HCT116 (cell line): ENCODE measurements at regions not wholly inside any gene's neighbourhood (a gene's known extent, or its start where the extent isn't known, plus 50 kb on each side); places are given as distances from the start of the nearest gene placed in this dataset.

Experiments
- ATAC-seq: fragments of 200-7000 bp; cut with Tn5 transposase; 2 replicates; pipeline ENCODE4 v1.9.1; 2020; ENCODE audit warnings: mild to moderate bottlenecking, moderate library complexity
- BruUV-seq: library from RNA; stranded (reverse); fragments of 400-500 nt; replicated peaks from 2 replicates; lab custom pipeline; 2021; lab: Mats Ljungman, UMichigan
- CTCF ChIA-PET: fragments of 300-600 bp; sonication (Branson Sonifier 250); formaldehyde crosslinking; loops from one replicate; lab custom pipeline; 2021; ENCODE audit warnings: antibody characterized with exemption; lab: Charles Lee
- POLR2A ChIA-PET: fragments of 300-600, 350-600 bp; sonication (Branson Sonifier 250); formaldehyde crosslinking; loops from one replicate; lab custom pipeline; 2021; ENCODE audit warnings: antibody characterized with exemption; lab: Charles Lee
- RAD21 ChIA-PET, 2 experiments: fragments of 300-600 bp; sonication (Branson Sonifier 250); formaldehyde crosslinking; loops; one replicate each; lab custom pipeline; 2023; ENCODE audit warnings: low total read pairs in 2 of 2; ENCODE audit not compliant: uncharacterized antibody in 2 of 2, unreplicated experiment in 2 of 2, low non-redundant PET in 1 of 2; lab: Charles Lee
- DNase-seq: peaks from one replicate; pipeline ENCODE4 v3.0.0-alpha.2; 2010; ENCODE audit warnings: low read depth, low spot score
- H2AFZ ChIP-seq: fragments of 200-600 bp; shearing (Covaris generic), sonication (generic); 2 replicates; pipeline ENCODE4 v1.6.1; 2017; ENCODE audit warnings: low read depth, mixed run types, mixed read lengths, antibody characterized with exemption, low read length; ENCODE audit not compliant: poor library complexity, severe bottlenecking
- H3K27ac ChIP-seq: 2 replicates; pipeline ENCODE4 v1.5.1; 2012; ENCODE audit warnings: low read depth, low read length
- H3K27me3 ChIP-seq: fragments of 200-600 bp; sonication (generic); 2 replicates; pipeline ENCODE4 v1.6.1; 2016; ENCODE audit warnings: mixed run types, low read length, mixed read lengths; ENCODE audit not compliant: insufficient read depth
- H3K36me3 ChIP-seq, 2 experiments: fragments of 200-500 bp in 1 of 2; fragments of 200-600 bp in 1 of 2; sonication (Bioruptor generic) in 1 of 2; sonication (generic) in 1 of 2; 2 replicates each; pipeline versions ENCODE4 v1.5.1 to v1.6.1; 2014 to 2016; ENCODE audit warnings: low read length in 2 of 2, inconsistent platforms in 1 of 2, mixed read lengths in 1 of 2, mixed run types in 1 of 2; ENCODE audit not compliant: insufficient read depth in 2 of 2, control insufficient read depth in 1 of 2
- H3K4me1 ChIP-seq, 2 experiments: fragments of 200-600 bp in 1 of 2; sonication (generic) in 1 of 2; 2 replicates each; pipeline versions ENCODE4 v1.5.1 to v1.6.1; 2012 to 2017; ENCODE audit warnings: low read length in 2 of 2, inconsistent platforms in 1 of 2, mild to moderate bottlenecking in 1 of 2, mixed read lengths in 1 of 2, mixed run types in 1 of 2, moderate library complexity in 1 of 2; ENCODE audit not compliant: insufficient read depth in 2 of 2, control insufficient read depth in 1 of 2
- H3K4me2 ChIP-seq: fragments of 200-600 bp; sonication (generic); 2 replicates; pipeline ENCODE4 v1.6.1; 2017; ENCODE audit warnings: mixed run types, low read length, mixed read lengths
- H3K4me3 ChIP-seq, 2 experiments: fragments of 200-600 bp in 1 of 2; sonication (generic) in 1 of 2; replicated peaks in 1 of 2; 2 replicates each; pipeline ENCODE4 v1.5.1; 2011 to 2016; ENCODE audit warnings: low read length in 2 of 2, control low read depth in 1 of 2, low read depth in 1 of 2, mild to moderate bottlenecking in 1 of 2, mixed read lengths in 1 of 2, mixed run types in 1 of 2
- H3K79me2 ChIP-seq: fragments of 200-600 bp; sonication (generic); 2 replicates; pipeline ENCODE4 v1.6.1; 2017; ENCODE audit warnings: mild to moderate bottlenecking, mixed run types, low read length, moderate library complexity, mixed read lengths; ENCODE audit not compliant: insufficient read depth
- H3K9ac ChIP-seq: fragments of 200-600 bp; sonication (generic); 2 replicates; pipeline ENCODE4 v1.6.1; 2016; ENCODE audit warnings: low read length, mixed read lengths
- H3K9me2 ChIP-seq: fragments of 200-600 bp; sonication (generic), shearing (Covaris generic); 2 replicates; pipeline ENCODE4 v1.6.1; 2017; ENCODE audit warnings: mixed run types, mild to moderate bottlenecking, moderate library complexity; ENCODE audit not compliant: insufficient read depth
- H3K9me3 ChIP-seq, 2 experiments: fragments of 200-500 bp in 1 of 2; fragments of 200-600 bp in 1 of 2; sonication (Bioruptor generic) in 1 of 2; sonication (generic) in 1 of 2; 2 replicates each; pipeline ENCODE4 v1.6.1; 2014 to 2017; ENCODE audit warnings: low read length in 2 of 2, mixed read lengths in 2 of 2, inconsistent platforms in 1 of 2, low read depth in 1 of 2, mild to moderate bottlenecking in 1 of 2, mixed run types in 1 of 2, moderate library complexity in 1 of 2; ENCODE audit not compliant: control insufficient read depth in 1 of 2, insufficient read depth in 1 of 2
- H4K20me1 ChIP-seq: fragments of 200-600 bp; sonication (generic), shearing (Covaris generic); 2 replicates; pipeline ENCODE4 v1.6.1; 2017; ENCODE audit warnings: mixed run types, mild to moderate bottlenecking, moderate library complexity; ENCODE audit not compliant: insufficient read depth
- CBX3 ChIP-seq: IDR thresholded peaks from 2 replicates; pipeline ENCODE4 v1.6.1; 2012; ENCODE audit warnings: low read depth
- CTCF ChIP-seq, 3 experiments: fragments of 200-600 bp in 1 of 3; sonication (generic) in 1 of 3; IDR thresholded peaks in 2 of 3; conservative IDR thresholded peaks in 1 of 3; 2 replicates each; pipeline ENCODE4 v1.5.1; 2012 to 2017; ENCODE audit warnings: low read depth in 2 of 3, low read length in 2 of 3, antibody characterized with exemption in 1 of 3, borderline replicate concordance in 1 of 3, control low read depth in 1 of 3, mild to moderate bottlenecking in 1 of 3, mixed read lengths in 1 of 3, mixed run types in 1 of 3, moderate library complexity in 1 of 3; ENCODE audit not compliant: insufficient read depth in 1 of 3
- EZH2 ChIP-seq: fragments of 200-600 bp; sonication (generic); IDR thresholded peaks from 2 replicates; pipeline ENCODE4 v1.6.1; 2017; ENCODE audit warnings: antibody characterized with exemption, mixed run types
- TCF7L2 ChIP-seq: IDR thresholded peaks from 2 replicates; pipeline ENCODE4 v1.7.0; 2011; ENCODE audit warnings: borderline replicate concordance, inconsistent platforms; ENCODE audit not compliant: insufficient read depth, insufficient read length; ENCODE audit errors: extremely low read depth
- ZNF274 ChIP-seq: fragments of 200-500 bp; sonication (Bioruptor generic); IDR thresholded peaks from 2 replicates; pipeline ENCODE4 v1.6.1; 2014; ENCODE audit warnings: mild to moderate bottlenecking, low read depth, low read length, inconsistent platforms
- intact Hi-C: fragments of 100-400 bp; cut with micrococcal nuclease; formaldehyde crosslinking; loops from 2 replicates; pipeline ENCODE4 v1.10.0; 2022
- TF ChIP-seq, protein P1 (sequence below): IDR thresholded peaks from 2 replicates; pipeline ENCODE4 v1.6.1; 2012

GRCh38 chr1:214188835-214189234 lies 92.1 kb upstream of the SMYD2 start:
- POLR2A ChIA-PET: no interaction called here
- no peak overlapping the region for H2AFZ ChIP-seq
- H4K20me1 ChIP-seq: no peaks in the 10 kb centered on the region
- H3K4me1 ChIP-seq: no peaks in the 10 kb centered on the region
- CTCF ChIA-PET: no interaction called here
- no peaks in the 10 kb centered on the region for H3K9me3 ChIP-seq
- no peaks in the 10 kb centered on the region for H3K79me2 ChIP-seq
- TF ChIP-seq TCF7L2 (no peak), ZNF274 (no peak), CTCF (IDR thresholded peaks at IDR 0.05 in 2 of 3, conservative IDR thresholded peaks at IDR 0.05 in 1 of 3; ENCODE audit: borderline replicate concordance in 1 of 3, insufficient read depth in 1 of 3, low read depth in 2 of 3, low read length in 2 of 3) (no peak), CBX3 (no peak)
- no peaks in the 10 kb centered on the region for H3K36me3 ChIP-seq
- no peak overlapping the region for H3K9ac ChIP-seq
- no peak overlapping the region for H3K4me3 ChIP-seq
- intact Hi-C loops: no loop called here
- no TSS peak for BruUV-seq
- no peaks in the 10 kb centered on the region for H3K9me2 ChIP-seq
- H3K4me2 ChIP-seq: no peak overlapping the region
- H3K27me3 ChIP-seq: peaks cover 13% of the 10 kb centered on the region
- DNase-seq (no peak), ATAC-seq (no peak)
- RAD21 ChIA-PET: no interaction called here
- H3K27ac ChIP-seq: no peak overlapping the region

GRCh38 chr1:214192825-214193643 lies 87.9 kb upstream of the SMYD2 start:
- no TSS peak for BruUV-seq
- Histone ChIP-seq H3K79me2 (no peaks in the 10 kb centered on the region), H3K4me2 (no peak overlapping the region), H3K36me3 (no peaks in the 10 kb centered on the region), H2AFZ (no peak overlapping the region), H3K4me3 (no peak overlapping the region), H3K9me3 (no peaks in the 10 kb centered on the region), H3K9ac (no peak overlapping the region), H4K20me1 (no peaks in the 10 kb centered on the region), H3K9me2 (no peaks in the 10 kb centered on the region), H3K27ac (no peak overlapping the region), H3K27me3 (peaks cover 8% of the 10 kb centered on the region), H3K4me1 (no peaks in the 10 kb centered on the region)
- RAD21 ChIA-PET: no interaction called here
- intact Hi-C loops: no loop called here
- ATAC-seq (no peak), DNase-seq (no peak)
- TF ChIP-seq, protein P1, sequence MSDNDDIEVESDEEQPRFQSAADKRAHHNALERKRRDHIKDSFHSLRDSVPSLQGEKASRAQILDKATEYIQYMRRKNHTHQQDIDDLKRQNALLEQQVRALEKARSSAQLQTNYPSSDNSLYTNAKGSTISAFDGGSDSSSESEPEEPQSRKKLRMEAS: no peak
- no peak for TF ChIP-seq TCF7L2
- no peak for TF ChIP-seq ZNF274
- TF ChIP-seq EZH2: no peak
- CTCF ChIA-PET: no interaction called here
- POLR2A ChIA-PET: no interaction called here
